KOPT-K1 (cell line): ENCODE measurements at regions not wholly inside any gene's neighbourhood (a gene's known extent, or its start where the extent isn't known, plus 50 kb on each side); places are given as distances from the start of the nearest gene placed in this dataset.
"Not testable (repeated sequence)": the region's sequence is repeated elsewhere in the genome, so short reads cannot be mapped to it uniquely, and the experiment has no call there.

Experiments used
- H3K27ac ChIP-seq: fragments of 200-600 bp; sonication (generic); 2 replicates; pipeline ENCODE4 v1.5.1; 2016; ENCODE audit warnings: antibody characterized with exemption, mild to moderate bottlenecking, low read depth, low read length; ENCODE audit not compliant: poor library complexity, severe bottlenecking
- H3K36me3 ChIP-seq: fragments of 200-600 bp; sonication (generic); 2 replicates; pipeline ENCODE4 v1.5.1; 2017; ENCODE audit warnings: antibody characterized with exemption, mild to moderate bottlenecking, low read length, moderate library complexity; ENCODE audit not compliant: insufficient read depth
- H3K9me3 ChIP-seq: fragments of 200-600 bp; sonication (generic); 2 replicates; pipeline ENCODE4 v1.5.1; 2017; ENCODE audit warnings: antibody characterized with exemption, low read length, mild to moderate bottlenecking; ENCODE audit not compliant: insufficient read depth, poor library complexity, severe bottlenecking

DNA sequence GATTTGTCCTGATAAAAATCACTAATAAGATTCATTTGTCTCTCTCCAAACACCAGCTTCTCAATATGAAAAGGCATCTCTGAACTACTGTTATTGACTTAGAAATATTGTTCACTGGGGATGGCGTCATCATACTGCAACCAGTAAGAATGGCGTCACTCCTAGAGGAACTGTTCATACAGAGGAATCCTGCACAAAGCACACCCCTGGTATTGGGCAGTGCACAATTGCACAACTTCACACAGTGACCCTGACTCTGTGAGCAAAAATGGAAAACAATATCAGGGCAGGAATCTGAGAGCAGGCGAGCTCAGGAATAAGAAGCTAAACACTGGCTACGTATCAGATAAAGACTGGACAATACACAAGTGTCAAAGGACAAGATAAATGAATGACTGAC, 66.7 kb upstream of the PNPLA4 start:
- no peaks in the 10 kb centered on the region for H3K9me3 ChIP-seq
- H3K27ac ChIP-seq, result no peak overlapping the region
- no peaks in the 10 kb centered on the region for H3K36me3 ChIP-seq

DNA sequence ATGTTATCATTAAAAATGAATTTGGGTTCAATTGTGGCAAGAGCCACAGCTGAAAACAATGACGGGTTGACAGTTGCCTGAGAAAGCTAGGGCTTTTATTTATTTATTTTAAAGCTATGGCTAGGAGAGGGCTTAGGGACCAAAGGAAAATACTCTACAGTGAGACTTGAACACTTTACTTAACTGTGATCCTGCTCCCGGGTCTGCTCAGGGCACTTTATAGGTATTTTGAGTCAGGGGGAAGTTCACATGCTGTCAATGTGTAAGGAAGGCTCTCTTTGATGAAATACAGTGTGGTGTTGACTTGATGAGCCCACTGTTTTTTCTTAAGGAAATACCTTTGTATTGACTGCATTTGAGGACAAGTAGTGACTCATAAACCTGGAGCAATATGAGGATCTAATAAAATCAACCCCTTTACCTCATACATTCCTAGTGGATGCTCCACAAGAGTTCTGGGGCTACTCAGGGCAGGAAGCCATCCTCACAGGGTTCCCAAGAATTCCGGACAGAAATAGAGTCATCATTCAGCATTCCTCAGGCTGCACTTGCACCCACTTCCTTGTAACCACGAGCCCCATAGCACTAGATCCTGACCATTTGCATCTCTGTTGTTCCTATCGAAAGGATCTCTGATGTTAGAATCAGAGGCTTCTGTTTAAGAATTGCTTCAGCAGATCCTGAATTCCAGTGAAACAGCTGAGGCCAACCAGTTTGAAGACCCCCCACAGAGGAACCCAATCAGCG, 61.0 kb upstream of the PNPLA4 start:
- H3K9me3 ChIP-seq, H3K36me3 ChIP-seq, H3K27ac ChIP-seq: not testable (repeated sequence)

DNA sequence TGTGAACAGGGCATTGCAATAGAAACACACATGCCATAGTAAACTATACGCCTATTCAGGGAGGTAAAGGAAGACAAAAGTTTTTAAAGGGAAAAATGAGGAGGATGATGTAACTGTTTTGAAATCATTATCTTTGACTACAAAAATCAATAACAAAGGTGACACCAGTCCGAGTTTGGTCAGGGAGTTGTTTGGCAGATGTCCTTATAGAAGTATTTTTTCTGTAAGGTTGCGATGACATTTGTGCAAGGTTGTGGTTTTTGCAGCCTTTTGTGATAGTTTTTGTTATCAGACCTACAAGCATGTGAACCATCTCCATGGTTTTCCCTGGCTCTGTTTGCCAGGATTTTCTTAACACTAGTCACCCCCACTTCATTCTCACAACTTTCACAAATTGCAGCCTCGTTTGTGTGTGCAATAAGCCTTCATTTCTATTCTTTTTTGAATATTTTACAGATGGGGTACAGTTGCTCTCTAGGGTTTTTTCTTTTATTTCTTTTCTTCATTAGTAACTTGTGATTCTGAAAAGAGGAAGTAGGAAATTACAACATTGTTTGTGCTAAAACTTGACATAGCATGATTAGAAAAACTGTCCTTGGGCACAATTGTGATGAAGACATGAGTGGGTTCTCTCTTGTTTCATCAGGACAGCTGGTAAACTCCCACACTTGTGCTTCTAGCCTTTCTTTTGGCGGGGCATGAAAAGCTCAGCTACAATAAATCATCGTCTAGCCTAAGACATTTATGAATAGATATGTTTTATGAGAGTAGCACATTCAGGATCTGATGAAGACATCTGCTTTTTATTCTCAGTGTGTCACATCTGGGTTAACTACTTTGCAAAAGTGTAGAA, 60.2 kb upstream of the PNPLA4 start:
- H3K36me3 ChIP-seq, result no peaks in the 10 kb centered on the region
- no peak overlapping the region for H3K27ac ChIP-seq
- H3K9me3 ChIP-seq, result no peaks in the 10 kb centered on the region

DNA sequence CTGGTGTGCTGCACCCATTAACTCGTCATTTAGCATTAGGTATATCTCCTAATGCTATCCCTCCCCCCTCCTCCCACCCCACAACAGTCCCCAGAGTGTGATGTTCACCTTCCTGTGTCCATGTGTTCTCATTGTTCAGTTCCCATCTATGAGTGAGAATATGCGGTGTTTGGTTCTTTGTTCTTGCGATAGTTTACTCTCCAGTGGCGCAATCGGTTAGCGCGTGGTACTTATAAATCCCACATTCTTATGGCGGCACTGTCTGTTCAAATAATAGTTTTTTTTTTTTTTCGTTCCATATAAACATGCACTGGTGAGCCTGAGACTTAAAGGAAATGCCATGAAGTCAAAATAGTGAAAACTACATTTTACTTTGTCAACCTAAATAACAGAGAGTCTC, 59.5 kb upstream of the PNPLA4 start:
- not testable (repeated sequence) for H3K9me3 ChIP-seq, H3K36me3 ChIP-seq, H3K27ac ChIP-seq

DNA sequence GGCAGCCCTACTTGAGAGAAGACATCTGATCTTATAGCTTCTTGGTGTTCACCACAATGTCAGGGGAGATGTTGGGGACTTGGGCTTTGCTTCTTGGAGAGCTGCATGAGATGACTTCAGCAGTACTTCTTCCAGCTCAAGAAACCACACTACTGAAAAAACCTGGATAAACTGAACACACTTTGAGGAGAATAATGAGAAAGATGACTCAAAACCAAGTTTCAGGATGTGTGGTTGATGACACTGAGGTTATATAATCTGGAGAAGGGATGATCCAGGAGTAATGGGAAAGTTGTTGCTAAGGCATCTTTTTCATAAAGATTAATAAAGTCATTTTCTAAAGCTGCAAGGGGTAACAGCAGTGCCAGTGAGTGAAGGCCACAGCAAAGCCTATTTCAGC, 58.4 kb upstream of the PNPLA4 start:
- Histone ChIP-seq H3K9me3 (no peaks in the 10 kb centered on the region), H3K36me3 (no peaks in the 10 kb centered on the region), H3K27ac (no peak overlapping the region)

DNA sequence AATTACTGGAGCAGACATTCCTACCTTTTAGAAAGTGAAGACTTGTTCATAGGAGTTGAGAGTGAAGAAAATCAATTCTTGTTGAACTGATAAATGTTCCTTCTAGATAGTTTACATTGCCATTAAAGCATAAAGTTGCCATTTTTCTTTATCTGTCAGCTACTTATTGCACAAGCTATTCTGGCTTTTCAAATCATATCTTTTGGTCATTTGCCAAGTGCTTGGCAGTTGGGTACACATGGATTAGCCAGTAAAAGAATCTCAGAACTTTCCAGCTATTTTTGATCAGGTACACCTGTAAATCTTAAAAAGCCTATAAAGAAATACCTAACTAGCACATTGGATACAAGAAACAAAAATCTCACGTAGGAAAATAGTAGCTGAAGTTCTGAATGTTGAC, 56.4 kb upstream of the PNPLA4 start:
- Histone ChIP-seq H3K27ac (no peak overlapping the region), H3K36me3 (no peaks in the 10 kb centered on the region), H3K9me3 (no peaks in the 10 kb centered on the region)
